Fibroblast of lung (primary cell): ENCODE measurements at regions not wholly inside any gene's neighbourhood (a gene's known extent, or its start where the extent isn't known, plus 50 kb on each side); places are given as distances from the start of the nearest gene placed in this dataset.
"Not testable (repeated sequence)": the region's sequence is repeated elsewhere in the genome, so short reads cannot be mapped to it uniquely, and the experiment has no call there.

ENCODE experiments used
- DNase-seq, 2 donors: peaks; one replicate each; pipeline versions ENCODE4 v3.0.0 to v3.0.0-alpha.2; 2010; ENCODE audit warnings: low read depth in 2 of 2
- H2AFZ ChIP-seq: 2 replicates; pipeline ENCODE4 v1.5.1; 2012; ENCODE audit warnings: low read length, control low read depth, inconsistent platforms
- H3K27ac ChIP-seq: 2 replicates; pipeline ENCODE4 v1.5.1; 2011; ENCODE audit warnings: low read length, control low read depth; ENCODE audit not compliant: insufficient read depth
- H3K27me3 ChIP-seq: 2 replicates; pipeline ENCODE4 v1.5.1; 2011; ENCODE audit warnings: mild to moderate bottlenecking, low read length; ENCODE audit not compliant: control insufficient read depth, insufficient read depth
- H3K36me3 ChIP-seq: 2 replicates; pipeline ENCODE4 v1.5.1; 2011; ENCODE audit warnings: low read length; ENCODE audit not compliant: control insufficient read depth, insufficient read depth
- H3K4me1 ChIP-seq: 2 replicates; pipeline ENCODE4 v1.5.1; 2011; ENCODE audit warnings: low read length; ENCODE audit not compliant: control insufficient read depth, insufficient read depth; ENCODE audit errors: extremely low read depth
- H3K4me2 ChIP-seq: 2 replicates; pipeline ENCODE4 v1.5.1; 2011; ENCODE audit warnings: low read length, control low read depth; ENCODE audit not compliant: insufficient read depth; ENCODE audit errors: extremely low read depth
- H3K4me3 ChIP-seq, 4 experiments: fragments of 200-600 bp in 1 of 4; sonication (generic) in 1 of 4; replicated peaks in 1 of 4; 2 replicates each; pipeline ENCODE4 v1.5.1; 2011 to 2016; ENCODE audit warnings: low read length in 4 of 4, low read depth in 3 of 4, mild to moderate bottlenecking in 3 of 4, control low read depth in 2 of 4, inconsistent platforms in 1 of 4, mixed read lengths in 1 of 4; ENCODE audit not compliant: insufficient read depth in 1 of 4; ENCODE audit errors: control extremely low read depth in 1 of 4
- H3K79me2 ChIP-seq: 2 replicates; pipeline ENCODE4 v1.5.1; 2012; ENCODE audit warnings: mild to moderate bottlenecking, low read length, inconsistent platforms; ENCODE audit not compliant: control insufficient read depth, insufficient read depth
- H3K9ac ChIP-seq: 2 replicates; pipeline ENCODE4 v1.5.1; 2011; ENCODE audit warnings: mild to moderate bottlenecking, low read length, control low read depth; ENCODE audit not compliant: insufficient read depth
- H3K9me3 ChIP-seq: 2 replicates; pipeline ENCODE4 v1.5.1; 2012; ENCODE audit warnings: low read depth, low read length; ENCODE audit not compliant: control insufficient read depth, insufficient read depth
- H4K20me1 ChIP-seq: 2 replicates; pipeline ENCODE4 v1.5.1; 2011; ENCODE audit warnings: low read length; ENCODE audit not compliant: control insufficient read depth, insufficient read depth; ENCODE audit errors: extremely low read depth
- CTCF ChIP-seq, 2 donors: IDR thresholded peaks in 1 of 2; conservative IDR thresholded peaks in 1 of 2; 1 replicate in 1 of 2; 2 replicates in 1 of 2; pipeline ENCODE4 v1.5.1; 2011 to 2012; ENCODE audit warnings: low read length in 2 of 2, control low read depth in 1 of 2, inconsistent platforms in 1 of 2, low read depth in 1 of 2, mild to moderate bottlenecking in 1 of 2
- EZH2 ChIP-seq: IDR thresholded peaks from 2 replicates; pipeline ENCODE4 v1.5.1; 2012; ENCODE audit warnings: low read length, control low read depth, mild to moderate bottlenecking; ENCODE audit errors: missing control alignments

- Histone ChIP-seq H3K27me3 (no peaks in the 10 kb centered on the region), H3K9ac (no peak overlapping the region), H3K36me3 (no peaks in the 10 kb centered on the region), H3K27ac (no peak overlapping the region), H3K4me2 (no peak overlapping the region), H3K9me3 (no peaks in the 10 kb centered on the region), H4K20me1 (peaks cover 2% of the 10 kb centered on the region), H2AFZ (no peak overlapping the region), H3K79me2 (no peaks in the 10 kb centered on the region), H3K4me1 (no peaks in the 10 kb centered on the region), H3K4me3 (no peak overlapping the region)
- TF ChIP-seq CTCF (conservative IDR thresholded peaks at IDR 0.05 in 1 of 2, IDR thresholded peaks at IDR 0.05 in 1 of 2; ENCODE audit: low read depth in 1 of 2, low read length in 2 of 2) (no peak), EZH2 (no peak)
- no peak for DNase-seq
These were observed 113.7 kb downstream of the IGLL1 start for GRCh38 chr22:23466351-23466750.

GRCh38 chr22:23464796-23465195 lies 115.3 kb downstream of the IGLL1 start:
- H3K9me3 ChIP-seq, H2AFZ ChIP-seq, H3K9ac ChIP-seq, H3K36me3 ChIP-seq, H3K4me1 ChIP-seq, H3K27me3 ChIP-seq, H3K27ac ChIP-seq, H3K79me2 ChIP-seq, DNase-seq, H3K4me3 ChIP-seq, H3K4me2 ChIP-seq, H4K20me1 ChIP-seq: not testable (repeated sequence)

DNA sequence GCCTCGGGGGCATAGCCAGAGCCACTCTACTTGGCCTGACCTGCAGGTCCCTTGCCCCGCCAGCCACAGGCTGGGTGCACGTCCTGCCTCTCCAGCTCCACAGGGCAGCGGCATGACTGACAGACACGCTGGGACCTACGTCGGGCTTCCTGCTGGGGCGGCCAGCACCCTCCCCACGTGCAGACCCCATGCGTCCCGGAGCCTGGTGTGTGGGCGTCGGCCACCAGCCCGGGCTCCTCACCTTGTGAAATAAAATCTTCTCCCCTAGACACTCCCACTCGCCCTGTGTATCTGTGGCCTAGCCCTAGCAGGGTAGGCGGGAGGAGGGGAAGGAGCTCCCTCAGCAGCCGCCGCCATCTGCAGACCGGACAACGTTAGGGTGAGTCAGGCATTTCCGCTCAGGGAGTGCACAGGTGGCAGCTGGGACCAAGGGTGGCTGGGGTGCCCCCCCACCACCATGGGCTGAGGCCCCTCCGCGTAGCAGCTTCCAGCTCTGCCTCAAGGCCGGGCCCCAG lies 119.5 kb downstream of the IGLL1 start:
- H3K4me3 ChIP-seq, H3K9ac ChIP-seq, H3K27ac ChIP-seq, H3K79me2 ChIP-seq, H3K4me1 ChIP-seq, H3K27me3 ChIP-seq, H3K36me3 ChIP-seq, H3K9me3 ChIP-seq, H2AFZ ChIP-seq, H4K20me1 ChIP-seq, DNase-seq, H3K4me2 ChIP-seq: not testable (repeated sequence)

GRCh38 chr22:23459645-23460516 lies 120.2 kb downstream of the IGLL1 start:
- not testable (repeated sequence) for H3K4me3 ChIP-seq, H3K36me3 ChIP-seq, H3K9me3 ChIP-seq, H3K9ac ChIP-seq, H3K27ac ChIP-seq, H3K79me2 ChIP-seq, H2AFZ ChIP-seq, H3K27me3 ChIP-seq, H4K20me1 ChIP-seq, H3K4me1 ChIP-seq, H3K4me2 ChIP-seq, DNase-seq
